Activated CD8-positive, alpha-beta memory T cell treated with anti-CD3 and anti-CD28 coated beads for 48 hours (primary cell): ENCODE measurements at regions not wholly inside any gene's neighbourhood (a gene's known extent, or its start where the extent isn't known, plus 50 kb on each side); places are given as distances from the start of the nearest gene placed in this dataset.

Experiments used
- DNase-seq, 3 experiments: peaks; one replicate each; pipeline ENCODE4 v3.0.0-alpha.2; 2020; ENCODE audit warnings: low read depth in 2 of 3, low spot score in 2 of 3

GRCh38 chrY:21261158-21261557, 250.0 kb upstream of the RBMY1B start:
- no peak for DNase-seq

- no peak for DNase-seq
These were observed 244.4 kb upstream of the RBMY1B start for GRCh38 chrY:21266751-21267150.

GRCh38 chrY:21267164-21267563, 244.0 kb upstream of the RBMY1B start:
- DNase-seq: no peak

DNA sequence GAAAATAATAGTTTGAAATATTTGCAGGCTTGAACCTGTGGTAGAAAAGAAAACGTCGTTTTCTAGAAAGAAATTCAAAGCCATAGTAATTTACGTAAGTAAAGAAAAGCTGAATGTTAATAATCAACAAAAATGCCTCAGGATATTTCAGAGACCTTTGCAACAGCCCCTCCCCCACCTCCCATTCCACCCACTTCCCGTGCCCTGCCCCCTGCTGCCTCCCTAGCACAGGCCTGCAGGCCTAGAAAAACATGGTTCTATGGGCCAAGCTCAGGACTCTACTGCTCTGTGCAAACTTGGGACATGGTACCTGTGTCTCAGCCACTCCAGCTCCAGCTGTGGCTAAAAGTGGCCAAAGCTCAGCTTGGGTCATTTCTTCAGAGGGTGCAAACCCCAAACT, 223.4 kb upstream of the RBMY1B start:
- DNase-seq: no peak

DNA sequence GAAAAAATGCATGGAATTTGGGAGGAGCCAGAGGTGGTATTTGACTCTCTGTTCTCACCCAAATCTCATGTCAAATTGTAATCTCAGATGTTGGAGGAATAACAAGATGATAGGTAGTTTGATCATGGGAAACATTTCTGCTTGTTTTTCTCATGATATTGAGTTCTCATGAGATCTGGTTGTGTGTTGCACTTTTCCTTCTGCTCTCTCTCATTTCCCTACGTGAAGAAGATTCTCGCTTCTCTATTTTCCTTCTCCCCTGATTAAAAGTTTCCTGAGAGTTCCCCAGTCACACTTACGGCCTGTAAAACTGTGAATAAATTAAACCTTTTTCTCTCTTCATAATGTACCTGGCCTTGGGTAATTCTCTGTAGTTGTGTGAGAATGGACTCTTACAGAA, 222.2 kb upstream of the RBMY1B start:
- no peak for DNase-seq

DNA sequence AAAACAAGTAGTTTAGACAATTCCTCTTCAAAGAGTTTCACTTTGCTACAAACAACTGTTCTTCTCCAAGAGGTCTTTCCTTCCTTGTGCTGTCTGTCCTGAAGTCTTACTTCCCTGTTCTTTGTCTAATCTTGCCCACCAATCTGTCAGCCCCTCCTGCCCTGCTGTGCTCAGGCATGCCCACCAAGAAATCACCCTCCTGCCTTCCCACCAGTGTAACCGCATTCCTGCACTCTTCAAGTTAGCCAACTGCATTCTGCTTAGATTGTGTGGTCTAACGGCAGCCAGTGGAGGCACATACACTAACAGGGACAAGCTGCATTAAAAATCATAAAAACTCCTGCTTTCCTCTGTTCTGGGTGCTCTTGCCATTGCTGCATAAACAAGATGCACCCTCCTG, 215.9 kb upstream of the RBMY1B start:
- DNase-seq: no peak

DNA sequence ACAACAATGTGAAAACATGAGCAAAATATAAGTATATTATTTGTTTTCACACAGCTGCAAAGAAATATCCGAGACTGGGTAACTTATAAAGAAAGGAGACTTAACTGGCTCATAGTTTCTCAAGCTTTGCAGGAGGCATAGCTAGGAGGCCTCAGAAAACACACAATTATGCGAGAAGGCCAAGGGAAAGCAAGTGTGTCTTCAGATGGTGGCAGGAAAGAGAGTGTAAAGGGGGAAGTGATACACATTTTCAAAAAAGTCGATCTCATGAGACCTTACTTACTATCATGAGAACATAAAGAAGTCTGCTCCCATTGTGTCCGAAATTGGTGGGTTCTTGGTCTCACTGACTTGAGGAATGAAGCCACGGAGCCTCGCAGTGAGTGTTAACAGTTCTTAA, 208.9 kb upstream of the RBMY1B start:
- DNase-seq: no peak

- no peak for DNase-seq
These were observed 195.8 kb upstream of the RBMY1B start for GRCh38 chrY:21315366-21315765.
